GM12891 (cell line): ENCODE measurements at regions not wholly inside any gene's neighbourhood (a gene's known extent, or its start where the extent isn't known, plus 50 kb on each side); places are given as distances from the start of the nearest gene placed in this dataset.

Source experiments
- DNase-seq: peaks from one replicate; pipeline ENCODE4 v3.0.0; 2011; ENCODE audit warnings: low spot score; ENCODE audit not compliant: insufficient read length
- FAIRE-seq: peaks from 2 replicates; lab custom pipeline; 2011; peaks lifted over from hg19 to GRCh38; lab: Jason Lieb, UNC
- PAX5 ChIP-seq: IDR thresholded peaks from 2 replicates; pipeline ENCODE4 v1.6.1; 2011; ENCODE audit warnings: low read length, moderate library complexity, mild to moderate bottlenecking; ENCODE audit not compliant: insufficient read depth, severe bottlenecking
- POLR2A ChIP-seq: IDR thresholded peaks from 2 replicates; pipeline ENCODE4 v1.6.1; 2011; ENCODE audit warnings: low read depth, low read length, control low read depth
- POLR2AphosphoS5 ChIP-seq: IDR thresholded peaks from 2 replicates; pipeline ENCODE4 v1.6.1; 2011; ENCODE audit warnings: low read depth, low read length, control low read depth
- POU2F2 ChIP-seq: IDR thresholded peaks from 2 replicates; pipeline ENCODE4 v1.6.1; 2011; ENCODE audit warnings: low read depth, mild to moderate bottlenecking, control low read depth, low read length, moderate library complexity
- SPI1 ChIP-seq: IDR thresholded peaks from 2 replicates; pipeline ENCODE4 v1.6.1; 2011; ENCODE audit warnings: low read depth, low read length, control low read depth
- TAF1 ChIP-seq: IDR thresholded peaks from 2 replicates; pipeline ENCODE4 v1.6.1; 2011; ENCODE audit warnings: low read depth, low read length, control low read depth

- FAIRE-seq (no peak), DNase-seq (no peak)
- no peak for TF ChIP-seq PAX5
- no peak for TF ChIP-seq SPI1
- TF ChIP-seq POLR2AphosphoS5 = no peak
- TF ChIP-seq TAF1 = no peak
Measured at GRCh38 chr7:41449694-41450093, 253.2 kb downstream of the INHBA start.

GRCh38 chr7:41449286-41449685, 253.6 kb downstream of the INHBA start:
- FAIRE-seq (no peak), DNase-seq (no peak)

GRCh38 chr7:41448104-41448503, 254.8 kb downstream of the INHBA start:
- DNase-seq (no peak), FAIRE-seq (no peak)
- TF ChIP-seq SPI1 = no peak
- no peak for TF ChIP-seq POLR2A
- TF ChIP-seq TAF1 = no peak
- TF ChIP-seq POU2F2 = no peak
- no peak for TF ChIP-seq PAX5
- TF ChIP-seq POLR2AphosphoS5 = no peak

More at GRCh38 chr7:41449286-41449685, 253.6 kb downstream of the INHBA start:
- no peak for TF ChIP-seq SPI1
- no peak for TF ChIP-seq PAX5
- no peak for TF ChIP-seq POLR2A
- TF ChIP-seq TAF1 = no peak

- TF ChIP-seq SPI1 (no peak), PAX5 (no peak), POLR2A (no peak), TAF1 (no peak), POU2F2 (no peak), POLR2AphosphoS5 (no peak)
- FAIRE-seq (no peak), DNase-seq (no peak)
Measured at GRCh38 chr7:41447450-41448042, 255.3 kb downstream of the INHBA start.

- FAIRE-seq (no peak), DNase-seq (no peak)
- TF ChIP-seq POU2F2 (no peak), PAX5 (no peak), POLR2AphosphoS5 (no peak)
Measured at GRCh38 chr7:41446606-41447449, 256.1 kb downstream of the INHBA start.

- no peak for TF ChIP-seq TAF1
- no peak for TF ChIP-seq POLR2A
- no peak for TF ChIP-seq POU2F2
- no peak for DNase-seq
- no peak for FAIRE-seq
Measured at GRCh38 chr7:41445946-41446345, 256.9 kb downstream of the INHBA start.

GRCh38 chr7:41445432-41445831, 257.5 kb downstream of the INHBA start:
- DNase-seq = no peak
- no peak for FAIRE-seq
- TF ChIP-seq POLR2AphosphoS5 = no peak
- no peak for TF ChIP-seq POLR2A
- no peak for TF ChIP-seq POU2F2
- no peak for TF ChIP-seq PAX5
- TF ChIP-seq TAF1 = no peak
- no peak for TF ChIP-seq SPI1

- FAIRE-seq (no peak), DNase-seq (no peak)
- no peak for TF ChIP-seq POLR2AphosphoS5
- no peak for TF ChIP-seq SPI1
- no peak for TF ChIP-seq POU2F2
- TF ChIP-seq POLR2A = no peak
- no peak for TF ChIP-seq TAF1
- TF ChIP-seq PAX5 = no peak
Measured at GRCh38 chr7:41439515-41439879, 263.4 kb downstream of the INHBA start.

- DNase-seq = no peak
- no peak for FAIRE-seq
- no peak for TF ChIP-seq POLR2AphosphoS5
- no peak for TF ChIP-seq PAX5
- TF ChIP-seq POLR2A = no peak
- no peak for TF ChIP-seq SPI1
- no peak for TF ChIP-seq POU2F2
- no peak for TF ChIP-seq TAF1
Measured at GRCh38 chr7:41438705-41439514, 264.0 kb downstream of the INHBA start.
